Heart left ventricle (tissue), 16 donors: ENCODE measurements at regions not wholly inside any gene's neighbourhood (a gene's known extent, or its start where the extent isn't known, plus 50 kb on each side); places are given as distances from the start of the nearest gene placed in this dataset.

Source experiments
- ATAC-seq, 4 donors: fragments of 200-7000 bp; cut with Tn5 transposase; one replicate each; pipeline ENCODE4 v1.9.1; 2020 to 2022; ENCODE audit warnings: moderate library complexity in 4 of 4, mild to moderate bottlenecking in 3 of 4, moderate number of reproducible peaks in 1 of 4
- DNase-seq, 5 donors: peaks; one replicate each; pipeline ENCODE4 v3.0.0-alpha.2; 2020
- H3K27ac ChIP-seq, 12 donors: fragments of 200-600 bp; sonication (generic) in 4 of 12; one replicate each; pipeline versions ENCODE4 v1.5.0 to v1.8.0; 2016 to 2022; ENCODE audit warnings: mild to moderate bottlenecking in 2 of 12
- H3K27me3 ChIP-seq, 9 donors: fragments of 200-600 bp; sonication (generic) in 2 of 9; one replicate each; pipeline versions ENCODE4 v1.5.1 to v1.8.0; 2016 to 2022; ENCODE audit warnings: mild to moderate bottlenecking in 3 of 9
- H3K36me3 ChIP-seq, 9 donors: fragments of 200-600 bp; sonication (generic) in 2 of 9; one replicate each; pipeline versions ENCODE4 v1.5.0 to v1.8.0; 2018 to 2022; ENCODE audit warnings: mild to moderate bottlenecking in 2 of 9
- H3K4me1 ChIP-seq, 12 donors: fragments of 200-600 bp; sonication (generic) in 4 of 12; one replicate each; pipeline versions ENCODE4 v1.5.0 to v1.8.0; 2016 to 2022; ENCODE audit warnings: mild to moderate bottlenecking in 3 of 12
- H3K4me3 ChIP-seq, 12 donors: fragments of 200-600 bp; sonication (generic) in 4 of 12; one replicate each; pipeline versions ENCODE4 v1.5.0 to v1.8.0; 2017 to 2022; ENCODE audit warnings: mild to moderate bottlenecking in 9 of 12, moderate library complexity in 4 of 12
- H3K9me3 ChIP-seq, 12 donors: fragments of 200-600 bp; sonication (generic) in 4 of 12; one replicate each; pipeline versions ENCODE4 v1.5.0 to v1.8.0; 2016 to 2022; ENCODE audit warnings: mild to moderate bottlenecking in 1 of 12
- POLR2A ChIP-seq, 2 donors: fragments of 450-650 bp; IDR thresholded peaks; one replicate each; pipeline ENCODE4 v1.6.1; 2017; ENCODE audit warnings: antibody characterized with exemption in 2 of 2, mild to moderate bottlenecking in 2 of 2, moderate library complexity in 2 of 2
- WGBS, 4 donors: extraction: QIAGEN DNeasy Blood & Tissue Kit in 2 of 4; methylation state at CpG; one replicate each; pipeline versions ENCODE4 v1.1.5 to v1.1.7; 2013 to 2018; 5-methylcytosine and 5-hydroxymethylcytosine counted together
- intact Hi-C, 10 donors: fragments of 100-400 bp; cut with DNase I; formaldehyde crosslinking; loops; one replicate each; pipeline versions ENCODE4 v1.11.1 to v1.14.2; 2022
- TF ChIP-seq, protein P1 (sequence below), 12 donors: fragments of 200-600 bp; sonication (generic) in 4 of 12; IDR thresholded peaks; one replicate each; pipeline versions ENCODE4 v1.5.0 to v1.8.0; 2018 to 2022; ENCODE audit warnings: antibody characterized with exemption in 12 of 12, mild to moderate bottlenecking in 5 of 12
- donor health status: ischemic (EF 13 %, LVEDD 7.1; RV severe dilation, severe dysfunction).
- donor health status: healthy with polysubstance abuse.
- donor health status: DM: no; HTN: yes; CAD: no.
- donor health status: DM: no; HTN: no; CAD: no.
- donor health status: ischemic (EF 25% LVEDD 6.9; RV normal size, moderate dysfunction).
- donor health status: ischemic (EF 25% LVEDD 5.7; RV mildly dilated, moderate dysfunction).
- donor health status: healthy.
- donor health status: DM: yes; HTN: yes; CAD: no.
- donor health status: ischemic (EF 35%, LVEDD 5.7; RV mildly dilated, moderate dysfunction).
- donor health status: nonischemic (EF 11% LVEDD 7.7; RV severe dilation, severe dysfunction).
- donor health status: DM: yes; HTN: yes; CAD: no.
- donor health status: PGD.
- donor health status: ischemic (EF 29% LVEDD 5.4; RV normal size, mild dysfunction).
- donor health status: nonischemic (EF 23%, LVEDD 6.1; RV moderate dilation, normal function).

GRCh38 chr12:74896186-74896585 is 313.5 kb downstream of the KCNC2 start:
- TF ChIP-seq POLR2A (IDR thresholded peaks at IDR 0.05): no peak
- TF ChIP-seq, protein P1, sequence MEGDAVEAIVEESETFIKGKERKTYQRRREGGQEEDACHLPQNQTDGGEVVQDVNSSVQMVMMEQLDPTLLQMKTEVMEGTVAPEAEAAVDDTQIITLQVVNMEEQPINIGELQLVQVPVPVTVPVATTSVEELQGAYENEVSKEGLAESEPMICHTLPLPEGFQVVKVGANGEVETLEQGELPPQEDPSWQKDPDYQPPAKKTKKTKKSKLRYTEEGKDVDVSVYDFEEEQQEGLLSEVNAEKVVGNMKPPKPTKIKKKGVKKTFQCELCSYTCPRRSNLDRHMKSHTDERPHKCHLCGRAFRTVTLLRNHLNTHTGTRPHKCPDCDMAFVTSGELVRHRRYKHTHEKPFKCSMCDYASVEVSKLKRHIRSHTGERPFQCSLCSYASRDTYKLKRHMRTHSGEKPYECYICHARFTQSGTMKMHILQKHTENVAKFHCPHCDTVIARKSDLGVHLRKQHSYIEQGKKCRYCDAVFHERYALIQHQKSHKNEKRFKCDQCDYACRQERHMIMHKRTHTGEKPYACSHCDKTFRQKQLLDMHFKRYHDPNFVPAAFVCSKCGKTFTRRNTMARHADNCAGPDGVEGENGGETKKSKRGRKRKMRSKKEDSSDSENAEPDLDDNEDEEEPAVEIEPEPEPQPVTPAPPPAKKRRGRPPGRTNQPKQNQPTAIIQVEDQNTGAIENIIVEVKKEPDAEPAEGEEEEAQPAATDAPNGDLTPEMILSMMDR (IDR thresholded peaks at IDR 0.05): no peak
- no peak for ATAC-seq

GRCh38 chr12:74897425-74898211 is 312.0 kb downstream of the KCNC2 start:
- peaks cover 0 to 2% (median 0%) of the 10 kb centered on the region in 12 donors for H3K9me3 ChIP-seq
- H3K4me3 ChIP-seq: no peak overlapping the region
- ATAC-seq (no peak), DNase-seq (no peak)
- 75 to 83% (median 79%) methylated on average over 5 of the region's 5 CpGs for WGBS, 4 donors
- no peaks in the 10 kb centered on the region for H3K27me3 ChIP-seq
- no peak for TF ChIP-seq POLR2A (IDR thresholded peaks at IDR 0.05)
- TF ChIP-seq, protein P1 (IDR thresholded peaks at IDR 0.05): no peak
- no peaks in the 10 kb centered on the region for H3K4me1 ChIP-seq
- intact Hi-C loops: no loop called here
- no peaks in the 10 kb centered on the region for H3K36me3 ChIP-seq
- no peak overlapping the region for H3K27ac ChIP-seq

More at GRCh38 chr12:74896186-74896585, 313.5 kb downstream of the KCNC2 start:
- Histone ChIP-seq H3K27me3 (no peaks in the 10 kb centered on the region), H3K4me3 (no peak overlapping the region), H3K36me3 (no peaks in the 10 kb centered on the region), H3K27ac (no peak overlapping the region), H3K4me1 (no peaks in the 10 kb centered on the region), H3K9me3 (peaks cover 0 to 2% (median 0%) of the 10 kb centered on the region in 12 donors)
- intact Hi-C loops: no loop called here
- WGBS, 4 donors: 81 to 94% (median 86%) methylated on average over 1 of the region's 1 CpG
- DNase-seq: no peak

GRCh38 chr12:74899031-74899829 is 310.4 kb downstream of the KCNC2 start:
- no peaks in the 10 kb centered on the region for H3K27me3 ChIP-seq
- TF ChIP-seq, protein P1 (IDR thresholded peaks at IDR 0.05): no peak
- TF ChIP-seq POLR2A (IDR thresholded peaks at IDR 0.05): no peak
- no peak overlapping the region for H3K4me3 ChIP-seq
- H3K4me1 ChIP-seq: no peaks in the 10 kb centered on the region
- DNase-seq (no peak), ATAC-seq (no peak)
- H3K9me3 ChIP-seq: peaks cover 0 to under 1% (median 0%) of the 10 kb centered on the region in 12 donors
- no peaks in the 10 kb centered on the region for H3K36me3 ChIP-seq
- no peak overlapping the region for H3K27ac ChIP-seq
- intact Hi-C loops: no loop called here
- 80 to 84% (median 83%) methylated on average over 4 of the region's 4 CpGs for WGBS, 4 donors

- no peaks in the 10 kb centered on the region for H3K4me1 ChIP-seq
- WGBS, 4 donors: 75 to 80% (median 78%) methylated on average over 4 of the region's 4 CpGs
- no peaks in the 10 kb centered on the region for H3K27me3 ChIP-seq
- H3K27ac ChIP-seq: no peak overlapping the region
- TF ChIP-seq, protein P1 (IDR thresholded peaks at IDR 0.05): no peak
- TF ChIP-seq POLR2A (IDR thresholded peaks at IDR 0.05): no peak
- H3K9me3 ChIP-seq: no peaks in the 10 kb centered on the region
- no peak for ATAC-seq
- intact Hi-C loops: no loop called here
- no peak overlapping the region for H3K4me3 ChIP-seq
- DNase-seq: no peak
- no peaks in the 10 kb centered on the region for H3K36me3 ChIP-seq
Observed at GRCh38 chr12:74900232-74900631, 309.4 kb downstream of the KCNC2 start.
